Amniotic stem cell (primary cell): ENCODE measurements at regions not wholly inside any gene's neighbourhood (a gene's known extent, or its start where the extent isn't known, plus 50 kb on each side); places are given as distances from the start of the nearest gene placed in this dataset.
"Not testable (repeated sequence)": the region's sequence is repeated elsewhere in the genome, so short reads cannot be mapped to it uniquely, and the experiment has no call there.

Experiments used
- DNase-seq: peaks from one replicate; lab custom pipeline; 2025; lab: John Stamatoyannopoulos, UW

DNA sequence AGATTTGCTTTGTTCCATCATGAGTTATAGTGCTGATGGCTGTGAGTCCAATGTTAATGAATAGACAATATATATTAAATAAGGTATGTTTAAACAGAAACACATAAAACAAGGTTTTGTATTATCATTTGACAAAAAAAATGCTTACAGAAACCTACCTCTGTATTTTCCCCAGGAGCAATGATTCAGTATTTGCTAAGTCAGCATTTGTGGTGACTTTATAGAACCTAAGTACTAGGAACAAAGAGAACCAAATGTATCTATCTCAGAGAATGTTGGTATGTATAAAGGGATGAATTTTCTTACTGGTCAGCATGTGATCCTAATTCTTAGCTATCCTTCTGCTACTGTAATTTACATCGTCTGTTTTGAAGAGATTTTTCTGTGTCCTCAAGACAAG, 421.5 kb upstream of the SEL1L start:
- no peak for DNase-seq

DNA sequence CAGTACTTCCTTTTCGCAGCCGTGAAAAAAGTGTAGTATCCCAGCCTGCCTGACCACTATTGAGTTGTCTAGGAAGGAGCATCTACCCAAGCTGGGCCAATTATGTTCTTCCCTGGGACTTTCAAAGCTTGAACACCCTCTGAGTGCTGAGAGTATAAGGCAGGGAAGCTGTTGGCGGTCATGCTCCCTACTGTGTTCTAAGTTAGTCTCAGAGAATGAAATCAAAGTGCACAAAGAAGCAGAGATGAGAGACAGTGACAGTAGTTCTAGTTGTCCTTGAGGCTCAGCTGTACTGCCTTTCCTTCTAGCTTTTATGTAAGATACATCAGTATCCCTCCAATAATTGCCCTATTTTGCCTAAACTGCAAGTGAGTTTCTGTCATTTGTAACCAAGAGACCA, 427.1 kb upstream of the SEL1L start:
- DNase-seq = no peak

DNA sequence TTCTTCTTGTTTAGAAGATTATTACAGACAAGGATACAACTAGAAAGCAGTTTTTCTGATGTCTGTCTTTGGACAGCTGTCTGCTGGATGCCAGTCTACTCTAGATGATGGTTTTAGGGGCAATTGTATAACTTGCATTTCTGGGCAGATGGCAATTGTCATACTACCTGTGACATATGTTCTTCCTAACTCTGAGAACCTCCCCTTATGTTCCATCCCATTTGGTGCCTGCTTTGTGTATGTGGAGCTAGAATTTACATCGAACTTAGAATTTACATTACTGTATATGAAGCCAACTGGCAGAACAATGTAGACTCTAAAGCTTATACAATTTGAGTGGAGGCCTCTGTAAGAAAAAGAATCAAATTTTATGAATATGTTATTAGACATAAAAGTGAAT, 430.2 kb upstream of the SEL1L start:
- DNase-seq = no peak

DNA sequence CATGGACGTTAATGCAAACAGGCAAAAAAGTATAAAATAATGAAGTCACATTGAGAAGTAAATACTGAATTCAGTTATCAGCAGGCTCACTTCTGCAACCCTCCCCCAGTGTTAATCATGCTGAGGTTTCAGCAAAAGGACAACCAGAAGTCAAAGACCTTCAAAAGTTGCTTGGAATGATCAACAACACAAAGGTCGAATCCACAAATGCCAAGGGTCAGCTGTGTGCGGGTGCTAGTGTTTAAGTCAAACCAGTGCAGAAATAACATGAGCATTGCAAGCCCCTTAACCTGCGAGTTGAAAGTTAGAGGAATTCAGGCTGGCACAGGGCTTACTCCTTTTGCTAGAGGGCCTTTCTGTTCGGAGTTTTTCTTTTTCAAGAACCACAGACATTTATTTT, 436.7 kb upstream of the SEL1L start:
- no peak for DNase-seq

DNA sequence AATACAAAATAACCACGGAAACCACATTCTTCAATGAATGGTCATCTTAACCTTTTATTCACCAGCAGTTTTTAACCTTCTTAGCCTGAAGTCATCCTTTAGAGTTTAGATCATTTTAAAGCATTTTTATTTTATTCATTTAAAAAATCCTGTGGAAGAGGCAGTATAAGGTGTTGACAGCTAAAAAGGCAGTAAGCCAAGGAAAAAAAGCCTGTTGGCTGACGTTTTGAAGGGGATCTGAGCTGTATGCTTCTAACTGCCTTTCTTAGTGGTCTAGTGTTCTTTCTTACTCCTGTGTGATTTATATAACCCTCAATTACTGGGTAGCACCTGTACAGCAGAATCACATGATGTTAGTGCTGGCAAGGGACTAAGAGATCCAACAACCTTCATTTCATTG, 438.3 kb upstream of the SEL1L start:
- no peak for DNase-seq

DNA sequence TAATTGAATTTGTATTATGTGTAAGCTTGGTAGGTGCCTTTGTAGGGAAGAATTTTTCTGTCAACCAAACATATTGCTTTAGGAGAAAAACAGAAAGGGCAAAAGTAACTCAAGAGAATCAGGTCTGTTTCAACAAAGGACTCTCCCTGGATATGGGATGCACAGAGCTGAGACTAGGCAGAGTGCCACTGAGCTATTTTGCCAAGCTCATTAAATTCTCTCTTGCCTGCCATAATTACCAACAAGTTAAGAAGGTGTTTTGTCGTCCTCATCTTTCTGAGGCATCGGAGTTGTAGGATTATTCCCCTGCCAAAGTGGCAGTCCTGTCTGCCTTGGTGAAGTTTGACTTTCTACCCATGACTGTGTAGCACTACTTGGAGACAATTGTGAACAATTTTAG, 438.9 kb upstream of the SEL1L start:
- DNase-seq = no peak

DNA sequence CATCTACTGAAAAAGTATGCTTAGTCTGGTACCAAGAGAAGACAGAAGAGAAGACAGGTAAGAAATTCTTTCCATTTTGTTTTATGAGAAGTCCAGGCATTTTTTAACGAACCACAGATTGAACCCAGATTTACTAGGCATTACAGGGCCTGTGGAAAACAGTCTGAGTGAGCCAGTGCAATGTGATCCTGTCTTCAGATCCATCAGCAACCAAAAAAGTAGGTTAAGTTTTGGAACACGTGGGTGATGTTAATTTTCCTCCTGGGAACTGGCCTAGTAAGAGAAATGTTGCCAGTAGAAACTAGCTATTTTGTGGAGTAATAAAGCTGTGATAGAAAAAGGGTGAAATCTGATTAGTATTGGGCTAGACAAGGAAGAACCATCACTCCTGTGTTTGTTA, 440.9 kb upstream of the SEL1L start:
- no peak for DNase-seq

DNA sequence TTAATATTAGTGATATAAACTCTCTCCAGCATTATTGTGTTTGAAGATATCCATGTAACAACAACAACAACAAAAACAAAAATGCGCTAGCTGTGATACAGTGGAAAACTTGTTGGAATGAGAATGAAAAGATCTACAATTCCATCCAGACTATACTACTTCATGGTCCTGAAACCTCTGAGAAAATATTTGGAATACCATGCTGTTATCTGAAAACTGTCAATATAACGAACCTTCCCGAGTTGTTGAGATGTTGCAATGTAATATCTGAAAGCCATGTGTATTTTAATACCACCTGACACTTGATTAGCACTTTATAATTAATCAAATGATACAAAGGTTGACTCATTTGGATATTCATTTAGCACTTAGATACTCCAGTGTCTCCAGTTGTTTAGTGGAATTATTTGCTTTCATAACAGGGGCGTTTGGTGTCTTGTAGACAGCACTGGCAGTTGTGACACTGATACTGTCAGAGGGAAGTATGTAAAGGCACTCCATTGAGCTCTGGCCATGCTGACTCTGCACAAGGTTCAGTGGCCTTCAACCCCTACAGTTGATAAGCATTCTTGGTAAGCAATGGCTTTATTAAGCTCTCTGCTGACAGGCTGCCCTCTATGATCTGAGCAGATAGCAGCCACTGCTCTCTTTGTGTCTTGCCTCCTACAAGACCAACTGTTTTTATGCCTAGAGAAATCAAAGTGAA, 447.1 kb upstream of the SEL1L start:
- no peak for DNase-seq

DNA sequence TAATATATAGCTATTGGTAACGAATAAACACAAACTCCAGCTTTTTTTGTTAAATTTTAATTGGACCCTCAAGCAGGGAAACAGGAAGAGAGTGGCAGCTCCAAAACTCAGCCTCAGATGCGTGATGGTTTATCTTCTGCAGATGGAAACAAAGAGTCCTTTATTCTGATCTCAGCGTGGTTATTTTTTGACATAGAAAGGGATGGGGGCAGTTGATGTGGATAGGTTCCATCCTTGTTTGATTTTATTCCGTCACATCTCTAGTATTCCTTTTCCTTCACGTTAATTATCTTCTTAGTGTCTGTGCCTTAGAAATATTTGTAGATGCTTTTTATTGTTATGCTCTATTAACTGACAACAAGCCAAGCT, 447.6 kb upstream of the SEL1L start:
- no peak for DNase-seq

DNA sequence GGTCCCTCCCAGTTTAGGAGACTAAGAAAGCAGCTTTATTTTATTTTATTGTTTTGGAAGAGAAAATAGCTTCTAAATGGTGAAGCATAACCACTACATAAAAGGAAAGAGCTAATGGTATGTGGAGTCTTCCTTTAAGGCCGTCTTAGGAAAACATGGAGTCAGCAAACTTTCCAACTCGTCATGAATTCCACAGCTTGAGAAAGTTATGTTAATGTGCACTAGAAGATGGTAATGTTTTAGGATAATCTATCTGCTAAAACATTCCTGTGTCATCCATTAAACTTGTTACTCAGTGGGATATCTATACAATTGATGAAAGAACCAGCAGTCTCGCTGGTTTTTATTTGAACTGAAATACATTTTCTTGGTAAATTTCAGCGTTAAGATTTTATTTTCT, 448.4 kb upstream of the SEL1L start:
- DNase-seq = no peak

DNA sequence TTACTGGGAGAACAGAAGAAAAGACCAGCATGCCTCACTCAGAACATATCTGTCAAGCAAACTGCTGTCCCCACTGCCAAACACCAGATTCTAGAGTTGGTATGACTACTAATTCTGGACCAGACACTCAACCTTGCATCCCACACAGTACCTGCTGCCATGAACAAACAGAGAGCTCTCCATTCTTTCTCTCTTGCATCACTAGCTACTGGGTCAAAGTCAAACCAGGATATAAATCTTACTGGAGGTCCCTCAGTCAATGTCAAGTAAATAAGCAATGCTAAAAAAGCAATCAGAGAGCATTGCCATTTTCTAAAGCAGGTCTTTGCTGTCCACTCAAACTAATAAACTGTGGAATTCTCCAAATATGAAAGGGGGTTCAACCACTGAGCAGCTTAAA, 452.4 kb upstream of the SEL1L start:
- no peak for DNase-seq

DNA sequence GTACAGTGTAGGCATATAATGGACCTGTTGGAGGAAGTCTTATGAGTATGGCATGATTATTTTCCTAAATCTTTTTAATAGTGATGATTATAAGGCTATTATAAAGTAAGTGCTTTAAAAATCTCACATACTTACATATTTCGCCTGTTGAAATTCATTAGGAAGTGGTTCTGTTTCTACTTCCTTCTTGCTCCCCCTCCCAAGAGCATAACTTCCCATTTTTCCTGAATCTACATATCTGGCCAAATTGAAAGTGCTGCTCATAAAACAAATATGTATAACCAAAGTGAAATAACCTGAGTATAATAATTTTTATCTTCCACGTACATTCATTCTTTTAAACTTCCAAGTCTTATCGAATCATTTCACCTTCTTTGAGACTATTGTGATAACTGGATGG, 455.6 kb upstream of the SEL1L start:
- DNase-seq = no peak

DNA sequence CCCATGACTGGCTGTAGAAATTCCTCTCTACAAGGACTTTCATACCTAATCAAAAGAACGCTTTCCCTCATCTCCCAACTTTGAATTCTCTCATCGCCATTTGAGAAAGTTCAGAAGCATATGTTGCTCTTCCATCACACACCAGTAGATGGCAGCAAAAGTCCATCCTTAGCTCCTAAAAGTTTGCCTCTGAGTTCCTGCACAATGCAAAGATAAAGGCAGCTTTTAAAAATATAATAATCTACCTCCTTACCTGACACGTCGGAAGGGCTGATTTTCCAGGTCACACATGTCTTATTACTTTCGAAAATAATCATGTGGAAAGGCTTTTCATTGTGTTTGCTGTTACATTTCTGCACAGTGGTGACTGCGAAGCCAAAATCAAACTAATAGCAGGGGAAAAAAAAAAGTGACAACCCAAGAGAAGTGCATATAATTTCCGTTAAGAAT, 456.7 kb upstream of the SEL1L start:
- DNase-seq = no peak

DNA sequence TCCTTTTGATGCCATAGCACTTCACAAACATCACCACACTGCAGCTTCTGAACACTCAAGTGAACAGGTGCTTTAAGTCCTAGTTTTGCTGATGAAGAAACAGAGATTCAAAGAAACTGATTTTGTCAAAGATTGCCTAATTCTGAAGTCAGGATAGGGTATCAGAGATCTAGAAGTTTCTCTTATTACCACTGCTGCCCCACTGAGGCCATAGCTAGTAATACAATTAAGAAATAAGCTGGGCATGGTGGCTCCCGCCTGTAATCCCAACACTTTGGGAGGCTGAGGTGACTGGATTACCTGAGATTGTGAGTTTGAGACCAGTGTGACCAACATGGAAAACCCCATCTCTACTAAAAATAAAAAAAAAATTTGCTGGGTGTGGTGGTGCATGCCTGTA, 458.3 kb upstream of the SEL1L start:
- no peak for DNase-seq

DNA sequence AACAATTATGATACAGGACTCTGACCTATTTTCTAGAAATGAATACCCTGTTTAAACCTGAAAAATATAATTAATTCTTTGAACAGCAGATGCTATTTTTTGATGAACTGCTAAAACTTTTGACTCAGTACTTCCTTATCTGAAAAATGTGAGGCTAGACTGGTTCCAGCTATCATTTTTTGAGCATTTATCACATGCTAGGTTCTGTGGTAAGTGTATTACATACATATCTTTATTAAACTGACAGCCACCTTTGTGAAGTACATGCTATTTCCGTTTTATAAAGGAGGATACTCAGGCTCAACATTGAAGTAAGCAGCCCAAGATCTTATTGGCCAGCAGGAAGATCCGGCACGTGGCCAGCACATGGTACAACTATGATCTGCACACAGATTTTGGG, 459.8 kb upstream of the SEL1L start:
- DNase-seq = no peak

DNA sequence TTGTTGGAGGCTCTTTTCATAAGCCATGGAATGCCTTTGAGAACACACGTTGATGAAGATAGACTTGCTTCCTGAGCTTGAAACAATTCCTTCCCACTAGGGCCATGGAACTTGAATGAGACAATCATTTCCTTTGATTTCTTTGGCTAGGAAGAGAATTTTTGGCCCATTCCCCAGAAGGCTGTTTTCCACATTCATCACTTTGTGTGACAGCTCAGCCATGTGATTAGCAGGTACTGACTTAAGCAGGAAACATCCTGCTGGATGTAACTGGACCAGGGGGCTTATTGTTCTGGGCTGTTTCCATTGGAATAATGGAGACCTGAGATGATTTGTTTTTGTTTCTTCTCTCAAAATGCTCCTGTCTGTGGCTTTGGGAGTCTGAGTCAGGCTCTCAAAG, 469.8 kb upstream of the SEL1L start:
- no peak for DNase-seq

DNA sequence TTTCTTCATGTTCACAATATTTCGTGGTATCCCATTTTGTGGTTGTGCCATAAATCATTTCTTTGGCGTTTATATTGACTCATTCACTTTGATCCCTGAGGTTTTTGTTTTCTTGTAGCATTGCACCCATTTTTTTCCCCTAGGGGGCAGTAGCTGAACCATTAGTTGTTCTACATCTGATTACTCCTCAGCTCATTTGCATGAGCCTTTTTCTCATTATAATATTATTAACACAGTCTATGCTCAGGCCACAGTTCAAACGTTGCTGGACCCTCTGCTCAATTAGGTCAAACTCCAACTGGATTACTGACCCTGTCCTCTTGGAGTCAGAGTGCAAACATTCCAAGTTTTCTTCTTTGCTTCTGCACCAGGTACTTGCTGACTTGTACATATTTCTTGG, 475.4 kb upstream of the SEL1L start:
- DNase-seq = no peak

DNA sequence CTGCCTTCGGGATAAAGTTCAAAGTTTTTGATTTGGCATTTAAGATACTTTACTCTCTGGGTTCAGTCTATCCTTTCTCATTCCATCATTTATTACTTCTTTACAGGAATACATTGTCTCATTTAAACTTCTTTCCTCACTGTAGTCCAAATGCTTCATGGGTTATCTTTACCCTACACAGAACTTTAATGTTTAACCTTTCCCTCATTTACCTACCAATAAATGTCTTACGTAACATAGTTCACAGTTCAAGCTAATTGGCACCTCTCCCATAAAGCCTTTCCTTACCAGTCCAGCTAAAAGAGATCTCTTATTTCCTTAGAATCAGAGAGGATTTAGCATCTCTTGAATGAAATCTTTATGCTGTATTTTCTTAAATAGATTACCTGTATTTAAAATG, 476.3 kb upstream of the SEL1L start:
- DNase-seq = no peak

DNA sequence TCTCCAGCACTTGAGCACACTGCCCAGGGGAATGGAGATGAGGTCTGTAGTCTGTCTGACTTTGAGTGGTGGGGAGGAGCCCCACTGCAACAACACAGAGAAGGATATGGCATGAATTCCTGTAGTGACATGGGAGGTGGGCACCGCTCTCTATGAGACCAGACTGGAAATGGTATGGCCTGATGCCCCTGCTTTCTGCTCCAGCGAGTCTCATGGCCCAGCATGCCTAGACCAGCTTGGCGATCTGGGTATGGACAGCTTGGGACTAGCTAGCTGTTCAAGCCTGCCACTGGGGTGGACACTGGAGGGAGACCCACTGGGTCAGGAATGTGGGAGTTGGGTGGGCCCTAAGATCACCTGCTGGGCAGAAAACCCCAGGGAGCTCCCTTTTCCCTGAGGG, 477.8 kb upstream of the SEL1L start:
- no peak for DNase-seq

DNA sequence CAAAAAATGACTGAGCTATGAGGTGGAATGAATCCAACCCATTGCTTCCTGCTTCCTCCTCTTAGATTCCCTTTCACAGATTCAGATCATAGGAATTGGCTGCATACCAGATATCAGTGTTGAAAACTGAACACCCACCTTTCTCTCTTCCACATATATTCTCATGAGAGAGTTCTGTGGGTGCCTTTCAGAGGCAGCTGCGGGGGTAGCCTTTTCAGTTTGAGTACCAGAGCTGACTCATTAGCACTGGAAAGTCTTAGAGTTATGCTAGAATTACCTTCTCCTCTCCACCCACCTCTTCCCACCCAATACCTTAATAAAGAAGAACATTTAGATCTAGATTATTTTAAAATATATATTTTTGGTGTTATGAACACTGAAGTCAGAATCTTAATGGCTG, 495.4 kb upstream of the SEL1L start:
- no peak for DNase-seq

DNA sequence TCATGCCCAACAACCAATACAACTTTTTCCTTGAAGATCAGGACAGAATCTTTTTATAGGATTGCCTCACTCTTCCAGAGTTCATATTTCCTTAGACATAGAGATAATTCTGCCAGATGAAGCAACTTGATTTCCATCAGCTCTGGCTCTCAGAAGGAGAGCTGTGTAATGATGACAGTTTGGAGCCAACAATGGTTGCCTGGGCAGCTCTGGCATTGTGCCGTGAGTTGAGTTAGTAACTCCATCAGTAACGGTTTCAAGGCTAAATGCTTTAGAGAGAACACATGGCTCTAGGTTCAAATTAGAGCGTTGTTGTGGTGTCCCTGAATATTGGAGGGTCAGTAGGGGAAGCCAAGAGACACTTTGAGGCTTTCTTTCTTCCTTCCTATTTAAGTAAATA, 501.7 kb upstream of the SEL1L start:
- no peak for DNase-seq

DNA sequence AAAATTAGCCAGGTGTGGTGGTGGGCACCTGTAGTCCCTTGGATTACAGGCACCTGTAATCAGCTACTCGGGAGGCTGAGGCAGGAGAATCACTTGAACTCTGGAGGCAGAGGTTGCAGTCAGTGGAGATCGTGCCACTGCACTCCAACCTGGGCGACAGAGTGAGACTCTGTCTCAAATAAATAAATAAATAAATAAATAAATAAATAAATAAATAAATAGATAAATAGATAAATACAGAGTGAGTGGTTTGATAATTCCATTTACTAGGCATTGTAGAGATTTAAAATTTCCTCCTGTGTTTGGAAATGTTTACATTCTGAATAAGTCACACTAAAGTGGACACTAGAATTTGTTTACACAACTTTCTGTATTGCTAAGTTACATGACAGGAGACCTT, 504.4 kb upstream of the SEL1L start:
- DNase-seq = not testable (repeated sequence)

DNA sequence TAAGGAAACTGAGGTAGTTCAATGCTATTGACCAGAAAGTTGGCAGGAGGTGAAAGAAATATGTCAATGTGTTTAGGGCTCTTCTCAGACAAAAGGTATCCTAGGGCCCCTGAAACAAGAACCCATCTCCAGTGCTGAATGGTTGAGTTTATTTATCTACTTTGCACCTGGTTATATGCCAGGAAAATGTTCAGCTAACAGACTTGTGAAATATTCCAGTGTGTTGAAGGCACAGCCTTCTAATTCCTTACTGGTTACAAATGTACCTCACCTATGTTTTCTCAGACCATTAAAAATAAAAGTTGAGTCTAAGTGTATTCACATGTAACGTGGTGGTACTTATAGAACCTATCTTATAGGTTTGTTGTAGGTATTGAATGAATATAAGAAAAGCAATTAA, 511.7 kb upstream of the SEL1L start:
- DNase-seq = no peak

DNA sequence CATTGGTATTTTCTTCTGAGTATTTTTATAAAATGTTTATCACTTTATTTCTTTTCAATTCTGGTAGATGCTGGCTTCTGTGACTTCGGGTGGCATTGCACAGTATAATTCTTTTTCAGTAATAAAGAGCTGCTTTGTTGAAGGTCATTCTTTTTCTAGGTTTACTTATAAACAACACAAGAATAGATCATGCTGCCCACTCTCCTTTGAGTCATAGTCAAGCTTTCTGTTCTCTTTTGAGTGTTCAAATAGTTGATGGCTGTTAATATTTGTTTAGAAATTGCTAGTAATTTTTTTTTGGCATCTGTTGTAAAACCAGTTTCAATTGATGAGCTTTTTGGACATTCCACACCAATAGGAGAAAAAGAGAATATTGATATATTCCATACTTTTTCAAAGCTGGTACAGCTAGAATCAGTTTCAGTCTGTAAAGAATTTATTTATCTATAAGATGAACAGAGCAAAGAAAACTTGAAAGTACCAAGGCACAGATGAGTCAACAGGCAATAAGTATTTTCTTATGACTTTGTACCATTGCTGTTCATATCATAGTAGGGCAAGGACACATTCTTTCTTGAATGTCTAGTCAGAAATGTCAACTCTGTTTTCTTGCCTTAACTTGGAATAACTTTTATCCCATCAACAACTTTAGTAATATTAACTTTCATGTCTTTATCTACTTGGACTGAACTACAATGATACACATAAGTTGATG, 513.0 kb upstream of the SEL1L start:
- DNase-seq = no peak
